Keratinocyte (primary cell): ENCODE measurements at regions not wholly inside any gene's neighbourhood (a gene's known extent, or its start where the extent isn't known, plus 50 kb on each side); places are given as distances from the start of the nearest gene placed in this dataset.

ENCODE experiments used
- DNase-seq: peaks from one replicate; pipeline ENCODE4 v3.0.0-alpha.2; 2011; ENCODE audit warnings: low read depth, missing footprints, low spot score
- FAIRE-seq: peaks from 2 replicates; lab custom pipeline; 2011; peaks lifted over from hg19 to GRCh38; lab: Jason Lieb, UNC
- H2AFZ ChIP-seq: 2 replicates; pipeline ENCODE4 v1.6.0; 2012; ENCODE audit warnings: low read length, control low read depth, inconsistent platforms; ENCODE audit not compliant: control insufficient read depth
- H3K27ac ChIP-seq: 2 replicates; pipeline ENCODE4 v1.5.1; 2011; ENCODE audit warnings: low read length; ENCODE audit not compliant: control insufficient read depth, insufficient read depth
- H3K27me3 ChIP-seq: 3 replicates; pipeline ENCODE4 v1.6.0; 2011; ENCODE audit warnings: low read length; ENCODE audit not compliant: control insufficient read depth, insufficient read depth; ENCODE audit errors: extremely low read depth
- H3K36me3 ChIP-seq, 2 experiments: 2 replicates in 1 of 2; 3 replicates in 1 of 2; pipeline ENCODE4 v1.5.1; 2011; ENCODE audit warnings: low read length in 2 of 2, mild to moderate bottlenecking in 1 of 2; ENCODE audit not compliant: control insufficient read depth in 2 of 2, insufficient read depth in 2 of 2; ENCODE audit errors: extremely low read depth in 1 of 2
- H3K4me1 ChIP-seq: 3 replicates; pipeline ENCODE4 v1.5.1; 2011; ENCODE audit warnings: low read length; ENCODE audit not compliant: control insufficient read depth, insufficient read depth; ENCODE audit errors: extremely low read depth
- H3K4me2 ChIP-seq: 3 replicates; pipeline ENCODE4 v1.6.0; 2011; ENCODE audit warnings: low read depth, low read length; ENCODE audit not compliant: control insufficient read depth, insufficient read depth; ENCODE audit errors: extremely low read depth
- H3K4me3 ChIP-seq, 3 experiments: fragments of 200-600 bp in 1 of 3; sonication (generic) in 1 of 3; 2 replicates in 2 of 3; 3 replicates in 1 of 3; pipeline ENCODE4 v1.5.1; 2011 to 2016; ENCODE audit warnings: low read length in 3 of 3, mild to moderate bottlenecking in 3 of 3, control low read depth in 2 of 3, inconsistent platforms in 1 of 3, low read depth in 1 of 3, mixed read lengths in 1 of 3, mixed run types in 1 of 3, moderate library complexity in 1 of 3; ENCODE audit not compliant: control insufficient read depth in 2 of 3, insufficient read depth in 2 of 3; ENCODE audit errors: extremely low read depth in 1 of 3
- H3K79me2 ChIP-seq: 2 replicates; pipeline ENCODE4 v1.6.0; 2012; ENCODE audit warnings: low read length; ENCODE audit not compliant: control insufficient read depth, insufficient read depth
- H3K9ac ChIP-seq: 3 replicates; pipeline ENCODE4 v1.6.0; 2011; ENCODE audit warnings: low read length; ENCODE audit not compliant: control insufficient read depth, insufficient read depth; ENCODE audit errors: extremely low read depth
- H3K9me1 ChIP-seq: 3 replicates; pipeline ENCODE4 v1.6.0; 2011; ENCODE audit warnings: low read length; ENCODE audit not compliant: control insufficient read depth, insufficient read depth; ENCODE audit errors: extremely low read depth
- H3K9me3 ChIP-seq: 2 replicates; pipeline ENCODE4 v1.5.1; 2012; ENCODE audit warnings: low read depth, low read length; ENCODE audit not compliant: control insufficient read depth
- H4K20me1 ChIP-seq: 3 replicates; pipeline ENCODE4 v1.6.0; 2011; ENCODE audit warnings: low read length; ENCODE audit not compliant: control insufficient read depth, insufficient read depth; ENCODE audit errors: extremely low read depth
- CTCF ChIP-seq, 3 experiments: IDR thresholded peaks in 1 of 3; conservative IDR thresholded peaks in 1 of 3; optimal IDR thresholded peaks in 1 of 3; 2 replicates in 2 of 3; 3 replicates in 1 of 3; pipeline versions ENCODE3 to v1.5.1; 2011; ENCODE audit warnings: low read length in 3 of 3, mild to moderate bottlenecking in 3 of 3, moderate library complexity in 2 of 3, control low read depth in 1 of 3, inconsistent platforms in 1 of 3; ENCODE audit not compliant: insufficient read depth in 2 of 3; ENCODE audit errors: extremely low read depth in 1 of 3
- EZH2 ChIP-seq: IDR thresholded peaks from one replicate; pipeline ENCODE4 v1.6.1; 2012; ENCODE audit warnings: inconsistent platforms, mild to moderate bottlenecking, low read length, moderate library complexity
- dilution Hi-C: fragments of 300-500 bp; cut with MboI; formaldehyde crosslinking; loops from one replicate; pipeline ENCODE4 v1.7.0; 2020; ENCODE audit warnings: low sequenced_read_pairs; ENCODE audit not compliant: extremely low pct_ligation_motif_present

- TF ChIP-seq EZH2 (no peak), CTCF (optimal IDR thresholded peaks at IDR 0.05 in 1 of 3, IDR thresholded peaks at IDR 0.05 in 1 of 3, conservative IDR thresholded peaks at IDR 0.05 in 1 of 3; ENCODE audit: extremely low read depth in 1 of 3, insufficient read depth in 2 of 3, low read length in 3 of 3) (no peak)
- Histone ChIP-seq H3K9me1 (no peaks in the 10 kb centered on the region), H3K9me3 (no peaks in the 10 kb centered on the region), H3K4me3 (no peak overlapping the region), H3K4me2 (no peak overlapping the region), H3K9ac (no peak overlapping the region), H3K36me3 (no peaks in the 10 kb centered on the region), H3K27me3 (no peaks in the 10 kb centered on the region), H3K4me1 (no peaks in the 10 kb centered on the region), H3K79me2 (no peaks in the 10 kb centered on the region), H2AFZ (no peak overlapping the region), H3K27ac (no peak overlapping the region), H4K20me1 (no peaks in the 10 kb centered on the region)
- DNase-seq (no peak), FAIRE-seq (no peak)
- dilution Hi-C loops: no loop called here
Observed at GRCh38 chr6:22980446-22980845, 411.1 kb downstream of the HDGFL1 start.

GRCh38 chr6:23002044-23002619 lies 432.8 kb downstream of the HDGFL1 start:
- H3K27ac ChIP-seq: no peak overlapping the region
- no peaks in the 10 kb centered on the region for H3K36me3 ChIP-seq
- no peak overlapping the region for H3K9ac ChIP-seq
- TF ChIP-seq CTCF (optimal IDR thresholded peaks at IDR 0.05 in 1 of 3, IDR thresholded peaks at IDR 0.05 in 1 of 3, conservative IDR thresholded peaks at IDR 0.05 in 1 of 3; ENCODE audit: extremely low read depth in 1 of 3, insufficient read depth in 2 of 3, low read length in 3 of 3) (no peak), EZH2 (no peak)
- H3K4me1 ChIP-seq: no peaks in the 10 kb centered on the region
- no peak for FAIRE-seq
- no peaks in the 10 kb centered on the region for H3K27me3 ChIP-seq
- H3K9me3 ChIP-seq: no peaks in the 10 kb centered on the region
- H3K4me2 ChIP-seq: no peak overlapping the region
- no peaks in the 10 kb centered on the region for H3K9me1 ChIP-seq
- H4K20me1 ChIP-seq: no peaks in the 10 kb centered on the region
- H3K4me3 ChIP-seq: no peak overlapping the region
- H3K79me2 ChIP-seq: no peaks in the 10 kb centered on the region
- no peak overlapping the region for H2AFZ ChIP-seq
- dilution Hi-C loops: no loop called here
- no peak for DNase-seq
